ENCODE measurements at regions not wholly inside any gene's neighbourhood (a gene's known extent, or its start where the extent isn't known, plus 50 kb on each side); places are given as distances from the start of the nearest gene placed in this dataset.

- no peak for DNase-seq (ENCODE audit: low read depth, low spot score)
These were observed 52.8 kb downstream of the FAM43A start for GRCh38 chr3:194738254-194739093.

- no peak for DNase-seq (ENCODE audit: low read depth, low spot score)
These were observed 54.0 kb downstream of the FAM43A start for GRCh38 chr3:194739498-194740284.

- DNase-seq (ENCODE audit: low read depth, low spot score): peak; percentile 81
These were observed 55.3 kb downstream of the FAM43A start for GRCh38 chr3:194740859-194741491.

DNA sequence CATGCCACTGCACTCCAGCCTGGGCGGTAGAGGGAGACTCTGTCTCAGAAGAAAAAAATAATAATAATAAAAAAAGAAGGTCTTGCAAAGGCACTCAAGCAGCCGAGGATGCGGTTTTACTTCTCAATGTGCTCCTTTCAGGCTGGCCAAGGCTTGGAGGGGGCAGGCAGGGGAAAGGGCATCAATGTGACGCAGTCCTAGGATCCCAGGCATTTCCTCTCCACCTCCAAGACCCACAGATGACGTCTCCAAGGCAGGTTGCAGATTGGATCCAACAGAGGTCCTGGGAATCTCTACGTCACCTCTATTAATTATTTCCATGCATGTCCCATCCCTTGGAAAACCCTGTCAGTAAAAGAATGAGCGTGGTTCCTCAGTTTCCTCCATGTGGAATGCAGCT lies 56.2 kb downstream of the FAM43A start:
- DNase-seq (ENCODE audit: low read depth, low spot score): no peak

GRCh38 chr3:194744826-194745225 lies 59.1 kb downstream of the FAM43A start:
- no peak for DNase-seq (ENCODE audit: low read depth, low spot score)

GRCh38 chr3:194745422-194746184 lies 59.9 kb downstream of the FAM43A start:
- no peak for DNase-seq (ENCODE audit: low read depth, low spot score)

GRCh38 chr3:194748225-194748624 lies 62.5 kb downstream of the FAM43A start:
- DNase-seq (ENCODE audit: low read depth, low spot score): no peak

DNA sequence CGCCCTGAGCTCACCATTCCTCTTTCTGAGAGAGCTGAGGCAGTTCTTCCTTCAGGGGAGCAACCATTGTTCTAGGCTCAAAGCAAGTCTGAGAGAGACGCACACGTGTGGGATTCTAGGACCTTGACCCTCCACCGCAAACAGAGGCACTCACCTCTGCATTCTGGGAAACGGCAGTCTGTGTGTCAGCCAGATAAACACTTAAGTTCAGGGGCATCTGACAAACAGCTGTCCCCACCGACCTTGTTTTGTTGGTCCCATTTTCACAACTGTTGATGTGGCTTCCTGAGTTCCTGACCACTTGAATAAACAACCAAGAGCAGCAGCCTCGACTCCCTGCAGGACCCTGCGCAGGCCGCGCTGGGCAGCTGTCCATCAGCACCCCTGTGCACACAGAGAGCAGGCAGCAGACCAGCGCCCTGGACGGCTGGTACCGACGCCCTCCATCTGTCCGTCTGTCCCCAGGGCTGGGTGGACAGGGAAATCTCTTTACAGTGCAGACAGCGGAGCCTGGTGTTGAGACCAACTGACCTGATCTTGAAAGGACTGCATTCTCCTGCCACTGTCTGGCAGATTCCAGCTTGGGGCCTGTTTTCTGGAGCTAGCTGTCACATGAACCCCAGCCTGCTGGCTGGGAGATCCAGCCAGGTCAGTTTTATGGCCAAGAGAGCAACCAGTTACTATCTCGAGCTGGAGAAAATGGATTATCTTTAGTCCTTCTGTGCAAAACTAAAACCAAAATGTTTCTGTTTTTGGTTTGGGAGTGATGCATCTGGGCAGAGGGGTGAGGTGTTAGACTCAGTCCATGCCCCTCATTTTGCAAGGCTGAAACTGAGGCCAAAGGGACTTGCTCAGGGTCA lies 64.2 kb downstream of the FAM43A start:
- peak; percentile 87 for DNase-seq (ENCODE audit: low read depth, low spot score)

DNA sequence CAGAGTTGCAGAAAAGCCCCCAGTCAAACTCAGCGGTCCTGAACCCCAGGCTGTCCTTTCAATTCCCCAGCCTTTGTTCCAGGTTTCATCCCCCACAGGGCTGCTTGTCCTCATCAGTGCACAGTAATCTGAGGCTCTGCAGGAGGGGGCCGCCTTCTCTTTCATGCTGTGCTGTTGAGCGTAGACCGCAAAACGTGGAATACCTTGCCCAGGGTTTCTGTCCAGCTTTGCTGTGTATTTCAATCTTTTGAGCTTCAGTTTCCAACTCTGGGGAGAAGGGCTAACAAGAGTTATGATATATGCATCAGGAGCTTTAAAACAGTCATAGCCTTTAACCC lies 64.8 kb downstream of the FAM43A start:
- peak; percentile 64 for DNase-seq (ENCODE audit: low read depth, low spot score)

DNA sequence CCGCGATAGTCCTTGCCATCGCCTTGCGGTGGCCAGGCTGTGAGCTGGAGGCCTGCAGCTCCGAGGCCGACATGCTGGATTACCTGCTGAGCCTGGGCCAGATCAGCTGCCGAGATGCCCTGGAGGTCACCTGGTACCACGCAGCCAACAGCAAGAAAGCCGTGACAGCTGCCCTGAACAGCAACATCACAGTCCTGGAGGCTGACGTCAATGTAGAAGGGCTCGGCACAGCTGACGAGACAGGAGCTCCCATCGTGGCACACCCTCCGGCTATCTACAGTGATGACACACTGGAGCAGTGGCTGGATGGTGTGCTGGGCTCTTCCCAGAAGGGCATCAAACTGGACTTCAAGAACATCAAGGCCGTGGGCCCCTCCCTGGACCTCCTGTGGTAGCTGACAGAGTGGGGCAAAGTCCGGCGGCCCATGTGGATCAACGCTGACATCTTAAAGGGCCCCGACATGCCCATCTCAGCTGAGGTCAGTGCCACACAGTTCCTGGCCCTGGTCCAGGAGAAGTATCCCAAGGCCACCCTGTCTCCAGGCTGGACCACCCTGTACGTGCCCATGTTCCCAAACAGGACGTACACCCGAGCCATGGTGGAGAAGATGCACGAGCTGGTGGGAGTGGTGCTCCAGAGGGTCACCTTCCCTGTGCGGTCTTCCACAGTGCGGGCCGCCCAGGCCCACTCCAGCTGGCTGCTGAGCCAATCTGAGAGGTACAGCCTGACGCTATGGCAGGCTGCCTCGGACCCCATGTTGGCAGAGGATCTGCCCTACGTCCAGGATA lies 70.2 kb downstream of the FAM43A start:
- DNase-seq (ENCODE audit: low read depth, low spot score): no peak

DNA sequence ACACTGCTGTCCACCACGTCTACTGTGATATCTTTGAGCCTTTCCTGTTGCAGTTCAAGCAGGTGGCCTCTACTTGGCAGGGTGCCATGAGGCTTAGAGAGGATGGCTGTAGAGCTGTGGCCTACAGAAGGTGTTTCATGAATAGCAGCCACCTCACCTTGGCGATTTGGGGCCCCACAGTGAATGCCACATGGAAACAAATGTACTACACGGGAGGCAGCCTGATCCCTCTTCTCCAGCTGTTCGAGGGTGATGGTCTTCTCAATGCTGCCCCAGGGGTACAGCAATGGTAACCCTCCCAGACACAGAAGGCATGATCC lies 70.7 kb downstream of the FAM43A start:
- no peak for DNase-seq (ENCODE audit: low read depth, low spot score)

GRCh38 chr3:194756791-194757325 lies 71.2 kb downstream of the FAM43A start:
- no peak for DNase-seq (ENCODE audit: low read depth, low spot score)

- no peak for DNase-seq (ENCODE audit: low read depth, low spot score)
These were observed 72.0 kb downstream of the FAM43A start for GRCh38 chr3:194757647-194758061.

DNA sequence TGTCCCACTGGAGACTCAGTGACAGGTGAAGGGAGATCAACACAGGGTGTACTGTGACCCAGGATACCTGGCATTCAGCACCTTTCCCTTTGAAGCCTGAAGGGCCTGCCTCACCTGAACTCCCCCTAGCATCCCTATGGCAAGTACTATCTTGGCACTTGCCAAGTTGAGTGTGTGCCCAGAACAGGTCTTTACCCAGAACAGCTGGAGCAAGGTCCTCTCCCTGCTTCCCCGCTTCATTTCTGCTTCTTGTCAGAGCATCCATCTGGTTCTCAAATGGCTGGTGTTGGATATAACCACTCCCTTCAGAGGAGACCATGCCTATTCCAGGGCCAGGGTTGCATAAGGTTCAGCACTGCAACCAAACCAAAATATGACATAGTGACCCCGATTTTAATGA lies 73.0 kb downstream of the FAM43A start:
- no peak for DNase-seq (ENCODE audit: low read depth, low spot score)

- no peak for DNase-seq (ENCODE audit: low read depth, low spot score)
These were observed 74.9 kb downstream of the FAM43A start for GRCh38 chr3:194760494-194761137.

DNA sequence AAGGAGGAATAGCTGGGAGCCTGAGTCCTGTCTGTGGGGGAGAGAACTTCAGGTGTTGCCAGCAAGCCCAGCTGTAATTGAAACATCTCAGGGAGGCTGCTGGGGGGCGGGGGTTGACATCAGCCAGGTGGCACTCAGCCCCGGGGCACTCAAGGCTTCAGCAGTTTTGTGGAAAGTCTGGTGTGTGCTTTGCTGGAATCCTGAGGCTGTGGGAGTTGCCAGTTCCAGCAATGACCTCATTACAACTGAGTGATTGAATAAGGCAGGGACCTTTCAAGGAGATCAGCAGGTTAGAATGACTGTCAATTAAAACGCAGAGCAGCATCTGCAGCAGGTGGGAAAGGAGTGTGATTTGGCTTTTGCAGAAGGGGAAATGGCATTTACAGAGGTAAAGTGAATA lies 75.7 kb downstream of the FAM43A start:
- peak; percentile 86 for DNase-seq (ENCODE audit: low read depth, low spot score)

DNA sequence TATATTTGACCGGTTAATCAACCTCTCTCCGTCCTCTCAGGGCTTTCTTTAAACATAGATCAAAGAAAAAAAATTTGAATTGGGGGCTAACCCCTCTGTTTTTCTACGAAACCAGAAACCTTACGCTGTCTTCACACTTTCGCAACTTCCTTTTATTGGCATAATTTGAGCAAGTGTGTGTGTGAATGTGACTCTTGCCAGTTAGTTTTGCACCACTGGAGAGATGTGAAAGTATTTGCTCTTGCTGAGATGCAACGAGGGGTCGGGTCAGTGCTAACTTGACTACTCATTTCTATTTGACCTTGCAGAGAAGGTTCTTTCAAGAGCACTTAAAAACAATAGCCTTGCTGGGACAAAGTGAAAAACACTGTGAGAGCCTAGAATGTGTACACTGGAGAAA lies 81.2 kb downstream of the FAM43A start:
- no peak for DNase-seq (ENCODE audit: low read depth, low spot score)

DNA sequence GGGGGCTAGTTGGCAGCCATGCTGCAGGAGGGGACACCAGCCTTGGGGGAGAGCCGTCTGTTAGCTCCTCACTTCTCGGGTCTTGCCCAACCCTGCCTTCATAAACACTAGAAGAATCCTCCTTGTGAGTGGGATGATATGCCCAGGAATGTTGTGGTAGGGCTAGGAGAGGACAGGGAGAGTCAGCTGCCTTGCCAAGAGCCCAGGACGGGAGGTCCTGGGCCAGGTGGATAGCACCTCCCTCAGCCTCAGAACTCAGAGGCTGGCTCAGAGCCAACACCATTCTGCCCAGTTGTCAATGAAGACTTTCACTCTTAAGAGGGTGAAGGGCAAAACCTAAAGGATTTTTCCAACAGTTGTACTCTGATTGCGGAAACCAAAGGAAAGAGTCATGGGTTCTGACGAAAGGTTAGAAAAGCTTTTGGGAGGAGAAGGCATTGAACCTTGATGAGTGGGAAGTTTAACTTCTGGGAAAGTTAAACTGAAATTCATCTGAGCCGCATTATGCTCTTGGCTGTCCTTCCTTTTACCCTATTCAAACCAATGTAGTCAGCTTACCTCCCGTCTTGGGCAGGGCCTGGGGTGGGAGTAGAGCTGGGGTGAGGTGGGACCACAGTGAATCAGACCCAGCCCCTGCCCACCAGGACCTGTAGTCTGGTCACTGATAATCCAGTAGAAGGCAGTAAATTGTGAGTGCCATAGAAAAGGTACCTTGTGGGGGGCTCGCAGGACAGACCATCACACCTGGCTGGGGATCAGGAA lies 81.9 kb downstream of the FAM43A start:
- DNase-seq (ENCODE audit: low read depth, low spot score): no peak

DNA sequence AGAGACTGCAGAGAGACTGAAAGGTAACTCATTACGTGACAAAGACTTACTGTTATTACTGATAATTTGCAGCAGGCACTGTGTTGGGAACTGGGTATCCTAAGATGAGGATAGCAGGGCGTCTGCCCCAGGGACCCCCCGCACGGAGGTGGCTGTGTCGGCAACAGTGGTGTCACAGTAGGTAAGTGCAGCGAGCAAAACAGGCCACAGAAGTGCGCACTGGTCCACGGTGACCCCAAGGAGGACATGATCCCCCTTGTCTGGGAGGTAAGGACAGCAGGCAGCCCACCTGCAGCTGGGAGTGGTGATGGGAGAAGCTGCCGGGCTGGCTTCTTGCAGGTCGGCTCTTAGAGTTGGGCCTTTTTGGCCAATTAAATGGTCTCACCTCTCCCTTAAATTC lies 82.9 kb downstream of the FAM43A start:
- DNase-seq (ENCODE audit: low read depth, low spot score): no peak
